ENCODE measurements at regions not wholly inside any gene's neighbourhood (a gene's known extent, or its start where the extent isn't known, plus 50 kb on each side); places are given as distances from the start of the nearest gene placed in this dataset.
A peak's percentile ranks its signal among the peaks of the same experiment; 100 is the strongest.

GRCh38 chr5:57831090-57831489 lies 348.5 kb upstream of the ACTBL2 start:
- no peak for TF ChIP-seq CTCF (IDR thresholded peaks at IDR 0.05; ENCODE audit: low read depth, low read length, missing control alignments)
- in situ Hi-C loops (cut with HindIII; ENCODE audit: low sequenced_read_pairs) = no loop called here
- DNase-seq (ENCODE audit: low read depth) = no peak
- no peak overlapping the region for H3K4me3 ChIP-seq (ENCODE audit: low read depth, low read length)

GRCh38 chr5:57828221-57828620 lies 345.6 kb upstream of the ACTBL2 start:
- in situ Hi-C loops (cut with HindIII; ENCODE audit: low sequenced_read_pairs) = no loop called here
- DNase-seq (ENCODE audit: low read depth) = no peak
- TF ChIP-seq CTCF (IDR thresholded peaks at IDR 0.05; ENCODE audit: low read depth, low read length, missing control alignments) = no peak
- no peak overlapping the region for H3K4me3 ChIP-seq (ENCODE audit: low read depth, low read length)

GRCh38 chr5:57825031-57825686 lies 342.5 kb upstream of the ACTBL2 start:
- no peak for TF ChIP-seq CTCF (IDR thresholded peaks at IDR 0.05; ENCODE audit: low read depth, low read length, missing control alignments)
- H3K4me3 ChIP-seq (ENCODE audit: low read depth, low read length) = no peak overlapping the region
- peak; percentile 93 for DNase-seq (ENCODE audit: low read depth)
- in situ Hi-C loops (cut with HindIII; ENCODE audit: low sequenced_read_pairs) = no loop called here

- TF ChIP-seq CTCF (IDR thresholded peaks at IDR 0.05; ENCODE audit: low read depth, low read length, missing control alignments) = no peak
- DNase-seq (ENCODE audit: low read depth) = no peak
- in situ Hi-C loops (cut with HindIII; ENCODE audit: low sequenced_read_pairs) = no loop called here
- no peak overlapping the region for H3K4me3 ChIP-seq (ENCODE audit: low read depth, low read length)
These were observed 342.0 kb upstream of the ACTBL2 start for GRCh38 chr5:57824623-57825022.

- in situ Hi-C loops (cut with HindIII; ENCODE audit: low sequenced_read_pairs) = no loop called here
- H3K4me3 ChIP-seq (ENCODE audit: low read depth, low read length) = no peak overlapping the region
- TF ChIP-seq CTCF (IDR thresholded peaks at IDR 0.05; ENCODE audit: low read depth, low read length, missing control alignments) = no peak
- peak; percentile 80 for DNase-seq (ENCODE audit: low read depth)
These were observed 341.4 kb upstream of the ACTBL2 start for GRCh38 chr5:57824047-57824446.

GRCh38 chr5:57822651-57823050 lies 340.0 kb upstream of the ACTBL2 start:
- in situ Hi-C loops (cut with HindIII; ENCODE audit: low sequenced_read_pairs) = no loop called here
- no peak for DNase-seq (ENCODE audit: low read depth)
- TF ChIP-seq CTCF (IDR thresholded peaks at IDR 0.05; ENCODE audit: low read depth, low read length, missing control alignments) = no peak
- H3K4me3 ChIP-seq (ENCODE audit: low read depth, low read length) = no peak overlapping the region
